Brain microvascular endothelial cell (primary cell): ENCODE measurements at regions not wholly inside any gene's neighbourhood (a gene's known extent, or its start where the extent isn't known, plus 50 kb on each side); places are given as distances from the start of the nearest gene placed in this dataset.

ENCODE experiments used
- DNase-seq: peaks from one replicate; pipeline ENCODE4 v3.0.0-alpha.2; 2020
- H3K27ac ChIP-seq: fragments of 250-450 bp; sonication (Bioruptor Pico); 2 replicates; pipeline ENCODE4 v1.5.1; 2020; ENCODE audit warnings: mild to moderate bottlenecking, moderate library complexity
- H3K27me3 ChIP-seq: fragments of 250-450 bp; sonication (Bioruptor Pico); replicated peaks from 2 replicates; pipeline ENCODE4 v1.5.1; 2020; ENCODE audit warnings: mild to moderate bottlenecking
- H3K36me3 ChIP-seq: fragments of 250-450 bp; sonication (Bioruptor Pico); replicated peaks from 2 replicates; pipeline ENCODE4 v1.5.1; 2020; ENCODE audit warnings: mild to moderate bottlenecking
- H3K4me3 ChIP-seq: 2 replicates; pipeline ENCODE4 v1.5.1; 2011; ENCODE audit warnings: low read depth, mild to moderate bottlenecking, control low read depth, low read length, moderate library complexity
- CTCF ChIP-seq: IDR thresholded peaks from 2 replicates; pipeline ENCODE4 v1.5.1; 2011; ENCODE audit warnings: low read depth, mild to moderate bottlenecking, moderate library complexity, low read length, control low read depth, inconsistent platforms; ENCODE audit errors: missing control alignments
- in situ Hi-C: cut with HindIII; loops from 2 replicates; pipeline ENCODE4 v1.10.0; 2017; ENCODE audit warnings: low sequenced_read_pairs, low pct_ligation_motif_present

GRCh38 chr11:95299078-95299679 is 68.2 kb upstream of the SESN3 start:
- no peak overlapping the region for H3K27ac ChIP-seq
- DNase-seq, result no peak
- H3K4me3 ChIP-seq, result no peak overlapping the region
- no peaks in the 10 kb centered on the region for H3K36me3 ChIP-seq
- H3K27me3 ChIP-seq, result no peaks in the 10 kb centered on the region
- in situ Hi-C loops, result no loop called here
- no peak for TF ChIP-seq CTCF

- Histone ChIP-seq H3K27ac (no peak overlapping the region), H3K36me3 (no peaks in the 10 kb centered on the region), H3K4me3 (no peak overlapping the region), H3K27me3 (no peaks in the 10 kb centered on the region)
- in situ Hi-C loops, result no loop called here
- DNase-seq, result no peak
- no peak for TF ChIP-seq CTCF
Observed at GRCh38 chr11:95297680-95298452, 66.9 kb upstream of the SESN3 start.

GRCh38 chr11:95296621-95297025 is 65.6 kb upstream of the SESN3 start:
- Histone ChIP-seq H3K4me3 (no peak overlapping the region), H3K36me3 (no peaks in the 10 kb centered on the region), H3K27me3 (no peaks in the 10 kb centered on the region), H3K27ac (no peak overlapping the region)
- TF ChIP-seq CTCF, result no peak
- in situ Hi-C loops, result no loop called here
- no peak for DNase-seq

- no peaks in the 10 kb centered on the region for H3K27me3 ChIP-seq
- H3K36me3 ChIP-seq, result no peaks in the 10 kb centered on the region
- in situ Hi-C loops, result no loop called here
- no peak overlapping the region for H3K4me3 ChIP-seq
- TF ChIP-seq CTCF, result no peak
- DNase-seq, result no peak
- H3K27ac ChIP-seq, result no peak overlapping the region
Observed at GRCh38 chr11:95296165-95296564, 65.2 kb upstream of the SESN3 start.

- no peak for DNase-seq
Observed at GRCh38 chr11:95295382-95296149, 64.6 kb upstream of the SESN3 start.

More at GRCh38 chr11:95295382-95296149, 64.6 kb upstream of the SESN3 start:
- no peak overlapping the region for H3K4me3 ChIP-seq
- TF ChIP-seq CTCF, result no peak
- no peaks in the 10 kb centered on the region for H3K27me3 ChIP-seq
- no peak overlapping the region for H3K27ac ChIP-seq
- no peaks in the 10 kb centered on the region for H3K36me3 ChIP-seq
- in situ Hi-C loops, result no loop called here
